ENCODE measurements at regions not wholly inside any gene's neighbourhood (a gene's known extent, or its start where the extent isn't known, plus 50 kb on each side); places are given as distances from the start of the nearest gene placed in this dataset.

GRCh38 chr10:121033366-121033765, 182.2 kb downstream of the WDR11 start:
- peak; percentile 14 for DNase-seq (ENCODE audit: low spot score)

- peak; percentile 16 for DNase-seq (ENCODE audit: low spot score)
These were observed 185.3 kb downstream of the WDR11 start for GRCh38 chr10:121036431-121036830.

GRCh38 chr10:121041499-121041898, 190.3 kb downstream of the WDR11 start:
- DNase-seq (ENCODE audit: low spot score): no peak

GRCh38 chr10:121041906-121042305, 190.7 kb downstream of the WDR11 start:
- no peak for DNase-seq (ENCODE audit: low spot score)

- DNase-seq (ENCODE audit: low spot score): no peak
These were observed 191.2 kb downstream of the WDR11 start for GRCh38 chr10:121042342-121042741.

GRCh38 chr10:121043124-121043849, 192.1 kb downstream of the WDR11 start:
- peak; percentile 33 for DNase-seq (ENCODE audit: low spot score)

- no peak for DNase-seq (ENCODE audit: low spot score)
These were observed 197.6 kb downstream of the WDR11 start for GRCh38 chr10:121048749-121049148.

- DNase-seq (ENCODE audit: low spot score): no peak
These were observed 198.3 kb downstream of the WDR11 start for GRCh38 chr10:121049489-121049888.

GRCh38 chr10:121049923-121050322, 198.8 kb downstream of the WDR11 start:
- DNase-seq (ENCODE audit: low spot score): no peak

- no peak for DNase-seq (ENCODE audit: low spot score)
These were observed 200.0 kb downstream of the WDR11 start for GRCh38 chr10:121051171-121051570.

GRCh38 chr10:121051696-121052279, 200.6 kb downstream of the WDR11 start:
- DNase-seq (ENCODE audit: low spot score): no peak

GRCh38 chr10:121053151-121053550, 202.0 kb downstream of the WDR11 start:
- DNase-seq (ENCODE audit: low spot score): no peak

- no peak for DNase-seq (ENCODE audit: low spot score)
These were observed 203.7 kb downstream of the WDR11 start for GRCh38 chr10:121054874-121055273.

GRCh38 chr10:121057269-121057668, 206.1 kb downstream of the WDR11 start:
- no peak for DNase-seq (ENCODE audit: low spot score)

GRCh38 chr10:121058082-121058481, 206.9 kb downstream of the WDR11 start:
- no peak for DNase-seq (ENCODE audit: low spot score)

GRCh38 chr10:121059351-121059750, 208.2 kb downstream of the WDR11 start:
- DNase-seq (ENCODE audit: low spot score): no peak

- DNase-seq (ENCODE audit: low spot score): no peak
These were observed 211.0 kb downstream of the WDR11 start for GRCh38 chr10:121062115-121062514.

- DNase-seq (ENCODE audit: low spot score): no peak
These were observed 212.6 kb downstream of the WDR11 start for GRCh38 chr10:121063744-121064143.

- DNase-seq (ENCODE audit: low spot score): no peak
These were observed 213.3 kb downstream of the WDR11 start for GRCh38 chr10:121064491-121064890.

- no peak for DNase-seq (ENCODE audit: low spot score)
These were observed 214.2 kb downstream of the WDR11 start for GRCh38 chr10:121065330-121065729.

- no peak for DNase-seq (ENCODE audit: low spot score)
These were observed 218.1 kb downstream of the WDR11 start for GRCh38 chr10:121069061-121069850.

GRCh38 chr10:121070275-121071070, 219.3 kb downstream of the WDR11 start:
- no peak for DNase-seq (ENCODE audit: low spot score)

Data from globus pallidus (tissue), 1 donor.